Pons (tissue), 1 donor: ENCODE measurements at regions not wholly inside any gene's neighbourhood (a gene's known extent, or its start where the extent isn't known, plus 50 kb on each side); places are given as distances from the start of the nearest gene placed in this dataset.

Source experiments
- DNase-seq: peaks from one replicate; pipeline ENCODE4 v3.0.0-alpha.2; 2016; ENCODE audit warnings: low spot score

DNA sequence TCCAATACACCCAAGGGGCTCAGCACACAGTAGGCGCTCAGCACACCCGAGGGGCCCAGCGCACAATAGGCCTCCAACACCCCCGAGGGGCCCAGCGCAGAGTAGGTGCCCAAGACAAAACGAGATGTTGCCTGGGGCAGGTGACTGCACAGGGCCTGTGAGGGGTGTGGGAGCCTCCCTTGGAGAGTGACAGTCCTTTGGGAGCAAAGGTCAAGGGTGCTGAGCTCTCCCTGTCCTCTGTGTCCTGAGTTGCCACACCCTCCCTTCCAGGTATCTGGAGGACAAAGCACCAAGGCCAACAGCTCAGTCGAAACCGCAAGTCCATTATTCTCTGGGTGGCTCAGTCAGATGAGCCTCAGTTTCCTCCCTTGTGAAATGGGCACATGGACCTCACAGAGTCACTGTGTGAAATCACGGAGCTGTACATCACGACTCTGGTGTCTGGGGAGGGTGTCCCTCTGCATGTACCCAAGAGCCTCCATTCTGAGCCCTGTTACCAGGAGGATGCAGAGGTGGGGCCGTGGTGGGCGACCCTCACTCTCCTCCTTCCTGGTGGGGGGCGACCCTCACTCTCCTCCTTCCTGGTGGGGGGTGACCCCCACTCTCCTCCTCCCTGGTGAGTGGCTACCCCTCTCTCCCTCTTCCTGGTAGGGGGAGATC lies 81.3 kb downstream of the FOXL3 start:
- DNase-seq, result no peak

DNA sequence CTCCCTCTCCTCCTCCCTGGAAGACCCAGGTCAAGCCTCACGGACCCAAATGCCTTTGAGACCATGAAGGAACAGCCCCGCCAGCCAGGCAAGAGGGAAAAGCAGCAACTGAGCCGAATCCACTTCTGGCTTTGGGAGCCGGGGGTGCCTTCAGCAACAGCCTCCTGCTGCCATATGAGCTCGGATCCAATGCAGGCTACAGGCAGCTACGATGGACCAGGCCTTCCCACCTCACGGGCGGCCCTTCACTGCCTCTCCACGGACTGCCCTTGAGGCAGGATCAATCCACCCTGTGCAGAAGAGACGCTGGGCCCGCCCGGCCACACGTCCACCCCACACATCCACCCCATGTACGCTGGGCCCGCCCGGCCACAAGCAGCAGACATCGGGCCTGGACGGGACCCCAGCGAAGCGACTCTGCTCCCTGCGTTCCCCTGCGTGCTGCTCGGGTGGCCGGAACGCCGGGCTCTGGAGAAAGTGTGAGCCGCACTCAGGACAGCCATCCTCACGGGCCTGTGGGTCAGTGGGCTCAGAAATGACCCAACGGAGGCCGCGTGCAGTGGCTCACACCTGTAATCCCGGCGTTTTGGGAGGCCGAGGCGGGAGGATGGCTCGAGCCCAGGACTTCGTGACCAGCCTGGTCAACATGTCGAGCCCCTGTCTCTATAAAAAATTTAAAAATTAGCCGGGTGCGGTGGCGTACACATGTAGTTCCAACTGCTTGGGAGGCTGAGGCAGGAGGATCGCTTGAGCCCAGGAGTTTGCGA lies 82.0 kb downstream of the FOXL3 start:
- DNase-seq, result no peak

GRCh38 chr7:372546-372931 lies 82.6 kb downstream of the FOXL3 start:
- DNase-seq, result no peak

GRCh38 chr7:372932-373791 lies 83.2 kb downstream of the FOXL3 start:
- DNase-seq, result no peak

DNA sequence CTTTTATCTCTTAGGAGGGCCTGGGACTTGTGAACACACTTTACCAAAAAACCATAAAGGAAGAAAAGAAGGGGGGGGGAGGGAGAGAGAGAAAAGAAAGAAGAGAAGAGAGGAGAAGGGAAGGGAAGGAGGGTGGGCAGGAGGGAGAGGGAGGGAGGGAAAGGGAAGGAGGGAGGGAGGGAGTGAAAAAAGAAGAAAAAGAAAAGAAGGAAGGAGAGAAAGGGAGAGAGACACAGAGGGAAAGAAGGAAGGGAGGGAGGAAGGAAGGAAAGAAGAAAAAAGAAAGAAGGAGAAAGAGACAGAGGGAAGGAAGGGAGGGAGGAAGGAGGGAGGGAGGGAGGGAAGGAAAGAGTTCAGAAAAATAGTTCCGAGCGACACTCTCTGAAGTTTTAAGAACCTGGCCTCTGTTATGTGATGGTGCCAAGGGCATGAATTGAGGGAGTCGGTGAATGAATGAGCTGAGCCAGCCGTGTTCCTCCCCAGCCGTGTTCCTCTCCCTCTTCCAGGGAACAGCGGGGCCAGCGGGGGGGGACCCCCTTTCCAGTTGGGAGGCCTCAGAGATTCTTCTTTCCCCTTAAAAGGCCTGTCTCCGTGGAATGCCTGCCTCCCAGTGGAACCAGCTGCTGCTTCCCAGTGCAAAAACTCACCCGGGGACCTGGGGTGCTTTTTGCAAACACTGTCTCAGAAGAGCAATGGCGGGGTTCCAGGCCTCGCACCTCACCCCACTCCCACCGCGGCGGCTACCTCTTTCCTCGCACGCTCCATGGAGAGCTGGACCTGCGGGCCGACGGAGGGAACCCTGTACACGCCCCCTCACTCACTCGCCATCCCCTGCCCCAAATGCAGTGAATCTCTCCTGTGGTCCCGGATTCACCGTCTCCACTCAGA lies 84.1 kb downstream of the FOXL3 start:
- DNase-seq, result no peak

- DNase-seq, result no peak
Measured at GRCh38 chr7:374706-375311, 84.8 kb downstream of the FOXL3 start.

- no peak for DNase-seq
Measured at GRCh38 chr7:375321-375831, 85.4 kb downstream of the FOXL3 start.

- no peak for DNase-seq
Measured at GRCh38 chr7:375901-376305, 85.9 kb downstream of the FOXL3 start.

- no peak for DNase-seq
Measured at GRCh38 chr7:376306-377079, 86.5 kb downstream of the FOXL3 start.

- DNase-seq, result no peak
Measured at GRCh38 chr7:377080-378040, 87.4 kb downstream of the FOXL3 start.

DNA sequence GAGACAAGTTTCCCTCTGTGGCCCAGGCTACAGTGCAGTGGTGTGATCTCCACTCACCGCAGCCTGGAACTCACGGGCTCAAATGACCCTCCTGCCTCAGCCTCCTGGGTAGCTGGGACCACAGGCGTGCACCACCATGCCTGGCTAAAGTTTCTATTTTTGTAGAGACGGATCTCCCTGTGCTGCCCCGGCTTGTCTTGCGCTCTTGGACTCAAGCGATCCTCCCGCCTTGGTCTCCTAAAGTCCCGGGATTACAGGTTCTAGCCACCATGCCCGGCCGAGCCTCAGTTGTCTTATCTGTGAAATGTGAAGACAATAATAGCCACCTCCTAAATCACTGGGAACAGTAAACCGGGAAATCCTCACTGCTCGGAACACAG lies 88.1 kb downstream of the FOXL3 start:
- no peak for DNase-seq

- no peak for DNase-seq
Measured at GRCh38 chr7:378551-379455, 88.8 kb downstream of the FOXL3 start.

DNA sequence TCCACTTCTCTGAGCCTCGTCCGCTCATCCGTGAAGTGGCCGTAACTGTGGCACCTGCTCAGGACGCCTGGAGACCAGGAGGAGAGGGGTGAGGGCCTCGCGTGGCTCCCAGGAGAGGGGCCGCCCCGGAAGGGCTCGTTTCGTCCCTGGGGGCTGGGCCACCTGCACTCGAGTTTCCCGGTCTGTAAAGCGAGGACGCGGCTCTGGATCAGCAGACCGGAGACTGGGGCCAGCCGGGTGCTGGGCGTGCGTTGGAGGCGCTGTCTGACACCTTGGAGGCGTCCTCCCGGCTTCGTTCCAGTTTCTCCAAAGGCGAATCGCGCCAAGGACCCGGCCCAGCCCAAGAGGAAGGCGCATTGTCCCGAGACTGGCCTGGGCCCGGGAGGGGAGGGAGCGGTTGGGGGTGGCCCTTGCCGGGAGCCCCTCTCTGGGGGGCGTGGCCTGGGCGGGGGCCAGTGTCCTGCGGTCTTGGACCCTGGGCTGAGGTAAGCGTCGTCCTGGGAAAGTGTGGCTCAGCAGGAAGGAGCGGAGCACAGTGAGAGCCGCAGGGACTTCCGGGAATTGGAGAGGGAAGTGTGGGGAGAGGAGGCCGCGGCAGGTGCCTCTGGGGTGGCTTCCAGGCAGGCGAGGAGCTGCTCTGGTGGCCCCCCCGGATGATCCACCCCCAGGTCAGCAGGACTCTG lies 89.6 kb downstream of the FOXL3 start:
- no peak for DNase-seq

DNA sequence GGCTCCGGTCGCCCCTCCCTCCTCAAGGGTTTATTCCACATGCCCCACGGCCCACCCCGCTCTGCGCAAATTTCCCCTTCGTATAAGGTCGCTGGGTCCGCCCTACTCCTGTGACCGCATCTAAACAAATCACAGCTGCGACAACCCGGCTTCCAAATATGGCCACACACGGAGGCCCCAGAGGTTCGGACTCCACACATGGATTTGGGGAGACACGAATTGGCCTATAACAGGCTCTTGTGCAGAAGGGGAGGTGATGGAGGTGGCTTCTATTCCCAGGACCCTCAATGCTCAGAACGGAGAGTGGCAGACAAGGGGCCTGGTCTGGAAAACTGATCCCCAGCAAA lies 90.1 kb downstream of the FOXL3 start:
- no peak for DNase-seq

- DNase-seq, result no peak
Measured at GRCh38 chr7:380711-381210, 90.8 kb downstream of the FOXL3 start.

GRCh38 chr7:381211-382042 lies 91.5 kb downstream of the FOXL3 start:
- no peak for DNase-seq

DNA sequence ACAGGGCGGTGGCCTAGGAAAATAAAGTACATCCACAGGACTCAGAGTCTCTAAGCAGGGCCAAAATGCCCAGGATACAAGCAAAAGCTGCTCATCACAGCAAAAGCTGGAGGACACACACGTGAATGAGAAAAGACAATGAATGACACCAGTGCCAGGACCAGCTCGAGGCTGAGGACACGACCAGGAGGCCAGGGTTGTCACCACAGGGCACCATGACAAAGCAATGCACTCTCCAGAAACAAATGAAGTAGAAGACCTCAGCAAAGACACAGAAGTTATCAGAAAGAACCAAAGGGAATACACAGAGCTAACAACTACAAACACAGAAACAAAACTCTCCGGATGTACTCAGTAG lies 92.1 kb downstream of the FOXL3 start:
- no peak for DNase-seq
